ENCODE measurements at regions not wholly inside any gene's neighbourhood (a gene's known extent, or its start where the extent isn't known, plus 50 kb on each side); places are given as distances from the start of the nearest gene placed in this dataset.

GRCh38 chr6:132174919-132175318 is 223.7 kb upstream of the CCN2 start:
- TF ChIP-seq CTCF (IDR thresholded peaks at IDR 0.05) = no peak
- no peak for TF ChIP-seq POLR2A (IDR thresholded peaks at IDR 0.05)

Measured in thyroid gland (tissue), 4 donors.